ENCODE measurements at regions not wholly inside any gene's neighbourhood (a gene's known extent, or its start where the extent isn't known, plus 50 kb on each side); places are given as distances from the start of the nearest gene placed in this dataset.
"Not testable (repeated sequence)": the region's sequence is repeated elsewhere in the genome, so short reads cannot be mapped to it uniquely, and the experiment has no call there.

DNA sequence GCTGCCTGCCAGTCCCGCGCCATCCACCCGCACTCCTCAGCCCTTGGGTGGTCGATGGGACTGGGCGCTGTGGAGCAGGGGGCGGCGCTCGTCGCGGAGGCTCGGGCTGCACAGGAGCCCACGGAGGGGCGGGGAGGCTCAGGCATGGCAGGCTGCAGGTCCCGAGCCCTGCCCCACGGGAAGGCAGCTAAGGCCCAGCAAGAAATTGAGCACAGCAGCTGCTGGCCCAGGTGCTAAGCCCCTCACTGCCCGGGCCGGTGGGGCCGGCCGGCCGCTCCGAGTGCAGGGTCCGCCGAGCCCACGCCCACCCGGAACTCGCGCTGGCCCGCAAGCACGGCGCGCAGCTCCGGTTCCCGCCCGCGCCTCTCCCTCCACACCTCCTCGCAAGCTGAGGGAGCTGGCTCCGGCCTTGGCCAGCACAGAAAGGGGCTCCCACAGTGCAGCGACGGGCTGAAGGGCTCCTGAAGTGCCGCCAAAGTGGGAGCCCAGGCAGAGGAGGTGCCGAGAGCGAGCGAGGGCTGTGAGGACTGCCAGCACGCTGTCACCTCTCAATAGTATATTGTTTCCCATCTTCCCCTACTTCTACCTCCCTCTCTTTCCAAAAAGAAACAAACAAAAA lies 219.6 kb downstream of the BAMBI start:
- DNase-seq (ENCODE audit: low spot score), result not testable (repeated sequence)

DNA sequence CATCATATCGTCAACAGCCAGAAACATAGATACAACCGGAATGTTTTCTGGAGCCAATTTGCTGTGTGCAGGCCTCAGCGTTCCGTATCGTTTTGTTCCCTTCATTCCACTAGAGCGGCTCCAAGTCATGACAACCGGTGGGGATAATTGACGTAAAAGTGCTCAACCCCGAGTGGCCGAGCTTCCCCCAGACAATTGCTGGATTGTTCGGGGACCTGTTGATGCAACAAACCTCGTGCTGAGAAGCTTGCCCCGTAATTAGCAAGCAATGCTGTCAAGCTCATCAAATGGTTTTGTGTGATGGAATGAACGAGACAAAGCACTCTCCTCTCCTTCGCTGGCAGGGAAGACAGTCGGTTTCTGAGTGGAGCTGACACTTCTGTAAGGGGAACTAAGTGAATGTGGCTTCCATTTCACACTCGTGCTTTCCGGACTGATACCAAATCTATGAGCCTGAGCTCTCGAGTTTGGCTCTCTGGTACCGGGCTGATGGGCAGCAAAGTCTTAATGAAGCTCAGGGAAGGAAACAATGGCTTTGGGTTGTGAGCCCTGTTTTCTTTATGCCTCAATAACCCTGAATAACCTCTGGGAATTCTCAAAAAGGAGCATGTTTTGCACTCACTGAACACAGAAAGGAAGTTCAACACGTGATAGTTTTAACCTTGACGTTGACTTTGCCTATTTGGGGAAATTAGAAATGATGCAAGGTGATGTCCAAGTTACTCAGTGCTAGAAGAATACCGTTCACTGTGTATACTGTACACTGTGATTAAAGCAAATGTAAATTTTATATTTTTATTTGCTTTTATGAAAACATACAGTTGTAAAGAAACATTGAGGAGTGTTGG lies 220.5 kb downstream of the BAMBI start:
- no peak for DNase-seq (ENCODE audit: low spot score)

DNA sequence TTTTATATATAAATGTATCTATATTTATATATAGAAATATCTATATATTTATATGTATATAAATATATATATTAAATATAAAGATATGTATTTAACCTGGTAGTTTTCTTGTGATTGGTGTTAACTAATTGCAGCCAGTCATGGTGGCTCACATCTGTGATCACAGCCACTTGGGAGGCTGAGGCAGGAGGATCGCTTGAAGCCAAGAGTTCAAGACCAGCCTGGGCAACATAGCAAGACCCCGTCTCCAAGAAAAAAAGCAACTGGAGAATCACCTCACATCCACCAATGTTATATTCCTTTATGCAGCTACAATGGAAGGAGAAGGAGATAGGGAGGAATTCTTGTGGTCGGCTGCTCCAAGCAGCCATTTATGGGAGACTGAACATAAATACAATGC lies 224.9 kb downstream of the BAMBI start:
- DNase-seq (ENCODE audit: low spot score), result no peak

DNA sequence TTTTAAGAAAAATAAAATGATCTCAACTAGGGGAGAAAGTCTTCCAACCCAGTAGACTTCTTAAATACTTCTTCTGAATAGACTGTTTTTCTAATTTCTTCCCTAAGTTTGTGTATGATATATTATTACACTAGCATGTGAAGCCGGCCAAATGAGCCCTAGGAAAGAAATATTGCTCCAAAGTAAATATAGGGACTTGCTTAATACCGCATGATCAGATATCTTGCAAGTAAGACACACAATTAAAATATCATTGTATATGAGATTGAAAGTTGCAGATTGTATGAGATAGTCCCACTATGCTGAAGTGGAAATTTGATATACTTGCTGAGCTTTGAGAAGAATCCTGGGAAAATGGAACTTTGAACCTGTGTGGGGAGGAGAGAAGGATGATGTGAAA lies 225.7 kb downstream of the BAMBI start:
- no peak for DNase-seq (ENCODE audit: low spot score)

DNA sequence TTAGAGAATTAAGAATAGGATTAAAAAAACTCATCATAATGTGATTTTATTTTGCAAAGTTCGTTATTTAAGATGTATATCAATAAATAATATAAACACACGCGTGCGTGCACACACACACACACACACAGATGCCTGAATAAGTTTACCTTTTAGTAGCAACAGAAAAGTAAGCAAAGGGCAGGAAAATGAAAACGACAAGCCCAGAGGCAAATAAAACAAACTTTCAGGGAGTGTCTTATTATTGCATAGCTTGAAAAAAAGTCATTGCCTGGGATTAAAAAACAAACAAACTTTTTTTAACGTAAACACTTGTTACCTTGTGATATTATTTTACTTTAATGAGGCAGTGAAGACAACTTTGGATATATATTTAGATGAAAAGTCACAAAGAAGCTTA lies 226.4 kb downstream of the BAMBI start:
- DNase-seq (ENCODE audit: low spot score), result no peak

DNA sequence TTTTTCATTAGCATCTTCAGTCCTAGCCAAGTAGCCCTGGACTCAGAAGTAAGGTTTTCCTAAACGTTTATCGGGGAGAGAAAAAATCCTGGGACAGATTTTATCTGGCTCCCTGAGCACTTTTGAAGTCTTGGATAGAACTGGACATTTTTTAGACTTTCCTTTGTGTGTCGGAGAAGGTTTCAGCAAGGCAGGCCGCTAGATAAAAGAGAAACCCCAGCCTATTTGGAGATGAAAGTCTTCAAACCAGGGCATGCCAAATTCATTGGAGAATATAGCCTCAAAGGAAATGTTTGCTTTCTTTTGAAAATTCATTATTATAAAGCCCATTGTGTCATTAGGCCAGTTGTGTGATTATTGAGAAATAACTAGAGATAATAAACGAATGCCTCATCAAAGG lies 228.1 kb downstream of the BAMBI start:
- no peak for DNase-seq (ENCODE audit: low spot score)

DNA sequence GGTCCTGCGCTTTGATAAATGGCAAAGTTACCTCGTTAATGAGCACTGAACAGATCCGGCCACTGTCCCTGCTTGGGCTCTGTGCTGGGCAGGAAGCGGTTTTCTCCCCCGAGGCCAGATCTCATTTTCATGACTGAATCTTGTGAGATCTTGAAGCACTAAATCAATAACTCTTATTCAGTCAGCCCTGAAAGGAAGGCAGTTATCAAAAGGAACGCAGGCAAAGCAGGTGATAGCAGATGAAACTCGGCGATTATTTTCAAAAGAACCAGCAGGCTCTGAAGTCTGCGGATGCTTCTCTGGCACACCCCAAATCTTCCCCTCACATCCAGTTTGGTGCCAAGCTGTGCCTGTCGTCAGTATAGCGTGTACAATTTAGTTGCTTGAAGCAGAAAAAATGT lies 228.7 kb downstream of the BAMBI start:
- DNase-seq (ENCODE audit: low spot score), result no peak

DNA sequence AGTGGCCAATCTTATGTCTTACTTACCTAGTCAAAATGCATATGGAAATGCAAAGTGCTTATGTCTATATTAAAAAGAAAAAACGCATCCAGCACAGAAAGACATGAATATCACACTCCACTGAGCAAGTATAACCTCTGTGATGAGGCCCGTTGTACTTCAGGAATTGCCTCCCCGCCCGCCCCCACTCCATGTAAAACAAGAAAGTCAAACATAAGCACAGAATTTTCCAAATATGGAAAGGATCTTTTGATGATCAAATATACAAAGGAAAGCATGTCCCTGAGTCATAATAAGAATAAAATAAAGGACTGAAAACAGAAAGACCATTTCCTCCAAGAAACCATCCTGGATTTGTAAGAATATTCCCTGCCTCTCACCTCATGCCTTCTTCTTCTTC lies 229.1 kb downstream of the BAMBI start:
- no peak for DNase-seq (ENCODE audit: low spot score)

DNA sequence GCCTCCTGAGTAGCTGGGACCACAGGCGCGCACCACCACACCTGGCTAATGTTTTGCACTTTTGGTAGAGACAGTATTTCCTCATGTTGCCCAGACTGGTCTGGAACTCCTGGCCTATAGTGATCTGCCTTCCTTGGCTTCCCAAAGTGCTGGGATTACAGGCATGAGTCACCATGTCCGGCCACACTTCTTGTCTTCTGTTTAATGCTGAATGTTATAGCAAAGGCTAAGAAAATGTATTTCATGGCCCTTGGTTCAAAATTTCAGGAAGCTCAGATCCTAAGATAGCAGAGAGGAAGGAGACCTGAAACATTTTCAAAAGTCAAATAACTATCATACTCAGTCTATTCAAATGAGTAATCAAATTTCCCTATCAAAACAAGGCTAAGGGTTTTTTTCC lies 229.6 kb downstream of the BAMBI start:
- DNase-seq (ENCODE audit: low spot score), result no peak

DNA sequence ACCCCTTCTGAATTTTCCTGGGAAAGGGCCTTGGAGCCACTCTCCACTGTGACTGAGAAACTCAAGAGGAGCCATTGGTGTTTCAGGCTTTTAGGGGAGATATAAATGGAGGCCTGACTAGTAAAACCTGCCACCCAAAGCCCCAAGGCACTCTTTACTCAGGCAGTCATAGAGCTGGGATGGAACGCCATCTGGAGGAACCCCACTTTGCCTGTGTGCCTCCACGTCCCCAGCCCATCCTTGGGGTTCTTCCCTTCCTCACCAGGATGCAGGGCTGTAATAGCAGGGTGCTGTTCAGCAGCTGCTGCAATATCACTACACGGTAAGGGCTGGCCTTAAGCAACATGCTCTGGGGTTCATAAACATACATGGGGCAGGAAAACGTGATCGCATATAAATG lies 232.6 kb downstream of the BAMBI start:
- no peak for DNase-seq (ENCODE audit: low spot score)

DNA sequence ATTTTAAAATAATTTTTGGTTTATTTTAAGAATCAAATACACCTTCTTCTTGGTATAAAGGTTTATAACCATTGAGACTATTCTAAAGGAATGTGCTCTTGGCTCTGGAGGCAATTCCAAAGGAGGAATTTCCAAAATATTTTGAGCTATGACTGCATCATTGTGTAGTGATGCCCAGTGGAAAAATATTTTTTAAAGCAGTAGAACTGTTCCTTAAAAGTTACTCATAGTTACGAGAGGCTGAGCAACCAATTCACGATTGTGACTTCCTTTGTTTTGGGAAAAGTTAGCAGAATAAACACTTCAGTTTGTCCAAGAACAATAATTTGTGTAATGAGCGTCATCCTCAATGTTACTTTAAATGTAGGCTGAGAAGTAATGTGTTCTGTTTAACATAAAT lies 233.6 kb downstream of the BAMBI start:
- no peak for DNase-seq (ENCODE audit: low spot score)

DNA sequence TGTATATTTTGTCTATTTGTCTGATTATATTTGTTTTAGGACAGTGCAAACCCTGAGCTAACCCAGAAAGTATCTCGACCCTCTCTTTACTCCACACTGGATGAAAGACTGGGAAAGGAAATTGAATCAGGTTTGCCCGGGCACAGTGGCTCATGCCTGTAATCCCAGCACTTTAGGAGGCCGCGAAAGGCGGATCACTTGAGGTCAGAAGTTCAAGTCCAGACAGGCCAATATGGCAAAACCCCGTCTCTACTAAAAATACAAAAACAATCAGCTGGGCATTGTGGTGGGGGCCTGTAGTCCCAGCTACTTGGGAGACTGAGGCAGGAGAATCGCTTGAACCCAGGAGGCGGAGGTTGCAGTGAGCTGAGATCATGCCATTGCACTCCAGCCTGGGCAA lies 234.2 kb downstream of the BAMBI start:
- DNase-seq (ENCODE audit: low spot score), result not testable (repeated sequence)

DNA sequence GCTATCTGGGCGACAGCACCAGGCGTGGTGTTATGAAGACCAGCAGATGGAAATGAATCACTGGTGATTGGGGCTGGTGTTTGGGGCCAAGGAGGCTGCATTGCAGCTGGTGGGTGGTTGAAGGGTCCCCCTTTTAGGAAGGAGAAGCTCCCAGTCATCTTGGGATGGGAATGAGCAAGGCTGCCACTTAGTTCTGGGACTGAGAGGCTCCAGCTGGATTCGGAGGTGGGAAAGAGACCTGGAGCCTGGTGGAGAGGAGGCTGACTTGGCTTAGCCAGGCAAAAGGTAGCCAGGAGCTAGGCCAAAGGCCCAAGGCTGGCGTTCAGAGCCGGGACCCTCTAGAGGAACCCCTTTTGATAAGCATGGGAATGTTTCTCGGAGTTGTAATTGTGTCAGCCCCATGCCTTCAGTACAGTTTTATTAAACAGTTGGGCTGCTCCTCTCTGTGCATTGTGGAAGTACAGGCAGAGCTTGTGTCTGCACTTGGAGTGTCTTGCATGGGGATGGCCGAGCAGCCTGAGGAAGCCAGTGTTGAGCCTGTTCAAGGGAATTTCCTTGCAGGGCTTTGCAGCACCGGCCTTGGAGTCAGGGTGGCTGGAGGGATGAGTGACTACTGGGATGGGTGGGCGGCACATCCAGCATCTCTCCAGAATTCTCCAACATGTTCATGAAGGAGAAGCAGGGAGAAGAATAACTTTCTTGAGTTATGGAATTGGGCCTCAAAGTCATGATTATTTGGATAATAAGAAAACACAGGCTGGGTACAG lies 234.9 kb downstream of the BAMBI start:
- DNase-seq (ENCODE audit: low spot score), result no peak

DNA sequence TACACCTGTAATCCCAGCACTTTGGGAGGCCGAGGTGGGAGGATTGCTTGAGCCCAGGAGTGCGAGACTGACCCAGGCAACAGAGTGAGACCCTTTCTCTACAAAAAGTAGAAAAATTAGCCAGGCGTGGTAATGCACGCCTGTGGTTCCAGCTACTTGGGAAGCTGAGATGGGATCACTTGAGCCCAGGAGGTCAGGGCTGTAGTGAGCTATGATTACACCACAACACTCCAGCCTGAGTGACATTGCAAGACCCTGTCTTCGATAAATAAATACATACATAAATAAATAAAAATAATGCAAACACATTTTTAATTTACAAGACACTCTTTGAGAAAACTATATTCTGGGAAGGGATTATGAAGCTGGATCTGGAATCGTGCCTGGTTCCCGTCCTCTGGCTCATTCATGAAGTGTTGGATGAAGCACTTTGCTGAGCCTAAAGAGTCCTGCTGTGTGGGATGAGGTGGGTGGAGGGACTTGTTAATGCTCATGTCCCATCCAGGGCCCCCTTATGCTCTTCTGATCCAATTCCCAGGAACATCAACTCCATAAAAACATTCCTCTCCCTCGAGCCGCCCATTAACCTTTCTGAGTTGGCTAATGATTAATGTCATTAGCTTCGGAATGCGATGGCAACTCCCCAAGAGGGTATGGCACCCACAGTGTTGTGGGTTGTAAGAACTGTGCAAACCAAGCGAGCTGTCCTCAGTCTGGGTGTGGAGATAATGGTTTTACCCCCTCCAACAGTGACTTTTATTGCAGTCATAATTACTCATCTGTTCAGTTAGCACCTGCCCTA lies 236.3 kb downstream of the BAMBI start:
- no peak for DNase-seq (ENCODE audit: low spot score)

DNA sequence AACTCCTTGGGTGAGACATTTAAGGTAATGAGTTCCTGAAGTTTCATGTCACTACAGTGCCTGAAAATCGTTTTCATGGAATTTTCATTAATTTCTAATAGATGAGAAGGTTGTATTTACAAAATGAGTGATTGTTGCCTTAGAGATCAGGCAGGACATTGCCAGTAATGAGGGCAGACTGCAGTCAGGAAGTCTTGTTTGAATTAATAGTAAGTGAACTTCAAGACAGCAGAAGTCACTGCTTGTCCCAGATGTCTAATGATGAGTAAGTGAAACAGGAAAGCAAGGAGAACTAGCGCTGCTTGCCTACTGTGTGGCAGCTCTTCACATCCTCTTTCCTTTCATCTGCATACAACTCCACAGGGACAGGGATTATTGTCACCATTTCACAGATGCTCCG lies 237.4 kb downstream of the BAMBI start:
- DNase-seq (ENCODE audit: low spot score), result no peak

DNA sequence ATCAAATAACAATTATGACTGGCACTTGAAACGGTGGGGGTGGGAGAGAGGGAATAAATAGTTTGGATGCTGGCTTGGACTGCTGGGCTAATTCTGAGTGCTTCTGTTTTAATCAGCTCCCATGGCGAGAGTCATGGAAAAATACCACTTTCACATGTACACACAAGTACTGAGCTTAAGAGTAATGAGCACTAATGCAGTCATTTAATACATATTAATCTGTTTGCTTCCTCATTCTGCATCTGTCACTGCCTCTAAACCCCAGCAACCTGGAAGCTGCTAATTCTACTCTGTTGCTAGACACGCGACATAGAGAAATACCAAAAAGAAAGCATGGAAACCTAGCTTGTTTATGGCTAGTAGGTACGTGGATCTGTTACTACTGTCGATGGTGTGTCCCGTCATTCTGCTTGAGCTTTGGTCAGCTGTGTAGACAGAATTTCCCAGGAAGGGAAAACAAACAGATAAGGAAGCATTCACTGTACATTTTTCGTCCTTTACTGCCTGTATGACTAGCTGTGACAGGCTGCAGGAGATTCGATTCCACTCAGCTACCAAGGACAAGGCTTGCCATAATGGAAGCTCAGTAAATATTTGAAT lies 238.8 kb downstream of the BAMBI start:
- peak; percentile 52 for DNase-seq (ENCODE audit: low spot score)

DNA sequence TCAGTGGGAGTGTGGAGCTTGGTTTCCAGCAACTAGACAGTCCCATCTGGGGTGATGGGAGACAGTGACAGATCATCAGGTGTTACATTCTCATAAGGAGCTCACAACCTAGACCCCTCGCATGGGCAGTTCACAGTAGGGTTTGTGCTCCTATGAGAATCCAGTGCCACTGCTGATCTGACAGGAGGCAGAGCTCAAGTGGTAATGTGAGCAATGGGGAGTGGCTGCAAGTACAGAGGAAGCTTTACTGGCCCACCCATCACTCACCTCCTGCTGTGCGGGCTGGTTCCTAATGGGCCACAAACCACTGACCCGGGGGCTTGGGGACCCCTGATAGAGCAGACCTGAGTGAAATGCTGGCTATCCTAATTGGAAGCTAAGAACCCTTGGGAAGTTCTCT lies 242.8 kb downstream of the BAMBI start:
- DNase-seq (ENCODE audit: low spot score), result no peak

DNA sequence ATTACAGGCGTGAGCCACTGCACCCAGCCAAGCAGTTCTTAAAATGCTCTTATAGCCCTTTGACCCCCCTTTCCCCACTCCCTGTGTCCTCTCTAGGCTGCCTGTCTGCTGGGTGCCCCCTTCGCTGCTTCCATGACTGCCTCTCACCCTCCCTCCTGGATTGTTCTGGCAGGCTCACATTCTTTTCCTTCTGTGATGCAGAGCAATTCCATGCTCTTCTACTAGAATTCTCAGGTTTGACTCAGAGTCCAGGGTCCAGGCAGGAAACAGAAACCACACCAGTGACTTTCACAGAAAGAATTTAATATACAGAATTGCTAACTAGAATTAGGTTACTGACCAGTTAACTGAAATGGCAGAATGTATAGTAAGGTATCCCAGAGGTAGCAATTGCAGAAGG lies 244.8 kb downstream of the BAMBI start:
- DNase-seq (ENCODE audit: low spot score), result no peak

DNA sequence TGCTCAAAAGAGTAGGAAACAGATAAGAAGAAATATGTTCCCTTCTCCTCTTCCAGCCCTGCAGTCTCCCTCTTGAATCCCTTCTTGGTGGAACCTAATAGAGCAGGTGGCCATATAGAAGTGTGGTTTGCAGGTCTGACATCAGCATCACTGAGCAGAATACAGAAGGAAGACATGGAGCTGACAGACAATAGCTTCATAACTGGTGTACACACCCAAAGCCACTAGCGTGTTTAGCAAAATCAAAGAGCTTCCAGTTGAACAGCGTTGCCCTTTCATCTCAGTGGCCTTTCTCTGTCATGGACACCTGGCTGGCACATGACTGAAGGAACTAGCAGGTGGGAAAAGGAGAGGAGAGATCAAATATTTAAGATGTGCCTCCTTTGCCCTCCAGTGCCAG lies 245.5 kb downstream of the BAMBI start:
- DNase-seq (ENCODE audit: low spot score), result no peak

DNA sequence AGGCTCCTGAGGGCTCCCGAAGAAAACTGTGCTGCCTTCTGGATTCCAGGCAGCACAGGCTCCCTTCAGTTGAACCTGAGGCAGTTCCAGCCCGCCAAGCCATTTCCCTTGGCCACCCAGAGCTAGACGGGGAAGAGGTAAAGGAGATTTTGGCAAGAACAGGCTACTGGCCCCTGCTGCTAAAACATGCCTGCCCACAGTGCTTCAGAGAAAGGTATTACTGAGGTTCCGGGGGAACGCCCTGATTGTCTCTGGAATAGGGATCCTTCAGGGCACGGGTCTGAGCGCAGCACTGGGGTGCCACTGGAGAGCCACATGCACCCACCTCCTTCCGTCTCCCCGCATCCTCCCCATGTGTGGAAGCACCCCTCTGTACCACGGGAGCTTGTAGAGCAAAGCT lies 247.4 kb downstream of the BAMBI start:
- DNase-seq (ENCODE audit: low spot score), result no peak

DNA sequence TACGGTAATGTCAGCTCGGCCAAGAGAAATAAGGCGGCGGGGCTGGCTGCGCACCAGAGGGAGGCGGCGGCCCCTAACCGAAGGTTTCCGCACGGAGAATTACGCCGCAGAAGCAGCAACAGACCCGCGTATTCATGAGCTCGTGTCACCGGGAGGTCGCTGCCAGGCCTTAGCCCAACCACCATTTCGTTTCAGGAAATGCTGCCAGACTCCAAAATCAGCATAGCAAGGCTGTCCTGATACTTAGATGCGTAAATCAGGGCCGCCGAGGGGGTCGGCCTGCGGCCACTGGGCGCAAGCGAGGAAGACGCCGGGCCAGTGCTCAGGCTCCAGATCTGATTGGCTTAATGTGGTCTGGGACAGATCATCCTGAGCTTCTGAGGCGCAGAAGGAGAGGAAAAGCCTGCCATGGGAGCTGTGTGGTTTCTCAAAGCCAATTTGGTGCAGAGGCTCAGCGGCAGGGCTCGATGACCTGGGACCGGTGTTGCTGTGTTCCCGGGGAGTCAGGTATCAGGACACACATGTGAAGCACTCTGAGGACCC lies 247.9 kb downstream of the BAMBI start:
- DNase-seq (ENCODE audit: low spot score), result no peak

DNA sequence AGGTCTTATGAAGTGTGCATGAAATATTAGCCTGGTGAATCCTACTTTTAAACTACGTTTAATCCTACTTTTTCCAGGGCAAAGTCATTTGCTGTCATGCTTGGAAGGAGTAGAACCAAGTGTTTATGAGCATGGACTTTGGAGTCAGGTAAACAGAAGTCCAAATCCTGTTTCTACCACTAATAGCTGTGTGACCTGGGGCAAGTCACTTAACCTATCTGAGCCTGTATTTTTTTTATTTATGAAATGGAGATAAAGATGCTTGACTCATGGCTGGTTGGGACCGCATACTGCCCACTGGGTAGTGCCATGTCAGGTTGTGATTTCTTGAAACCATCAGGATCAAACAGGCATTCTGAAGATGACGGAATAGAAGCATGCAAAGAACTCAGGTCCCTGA lies 249.6 kb downstream of the BAMBI start:
- no peak for DNase-seq (ENCODE audit: low spot score)
